GM12878 (cell line): ENCODE measurements at regions not wholly inside any gene's neighbourhood (a gene's known extent, or its start where the extent isn't known, plus 50 kb on each side); places are given as distances from the start of the nearest gene placed in this dataset.

Experiments
- CHD1 ChIP-seq: IDR thresholded peaks from 2 replicates; pipeline ENCODE4 v1.6.1; 2012; ENCODE audit warnings: low read depth, low read length, improper control_type of control experiment
- JUNB ChIP-seq: IDR thresholded peaks from 2 replicates; pipeline ENCODE4 v1.6.1; 2016; ENCODE audit warnings: antibody characterized with exemption, mild to moderate bottlenecking
- POLR2AphosphoS2 ChIP-seq: IDR thresholded peaks from 2 replicates; pipeline ENCODE4 v1.6.1; 2011; ENCODE audit warnings: low read depth, mild to moderate bottlenecking, low read length, improper control_type of control experiment, moderate library complexity
- RAD21 ChIP-seq: IDR thresholded peaks from 2 replicates; pipeline ENCODE4 v1.6.1; 2011; ENCODE audit warnings: mild to moderate bottlenecking, low read depth, low read length, moderate library complexity; ENCODE audit not compliant: insufficient read depth
- ZNF274 ChIP-seq: IDR thresholded peaks from one replicate; pipeline ENCODE4 v1.8.0; 2011; ENCODE audit not compliant: insufficient read length, insufficient read depth
- TF ChIP-seq, protein P1 (sequence below), 3 experiments: IDR thresholded peaks in 2 of 3; conservative IDR thresholded peaks in 1 of 3; 2 replicates each; pipeline ENCODE4 v1.5.1; 2011; ENCODE audit warnings: low read depth in 3 of 3, low read length in 3 of 3, mild to moderate bottlenecking in 3 of 3, control low read depth in 2 of 3, moderate library complexity in 2 of 3, inconsistent platforms in 1 of 3, mixed read lengths in 1 of 3; ENCODE audit not compliant: control insufficient read depth in 2 of 3, insufficient read depth in 1 of 3; ENCODE audit errors: extremely low read depth in 1 of 3
- TF ChIP-seq, protein P2 (sequence below): IDR thresholded peaks from 2 replicates; pipeline ENCODE4 v1.6.1; 2012; ENCODE audit warnings: low read length, inconsistent platforms

- TF ChIP-seq POLR2AphosphoS2 = no peak
- no peak for TF ChIP-seq JUNB
- TF ChIP-seq, protein P1, sequence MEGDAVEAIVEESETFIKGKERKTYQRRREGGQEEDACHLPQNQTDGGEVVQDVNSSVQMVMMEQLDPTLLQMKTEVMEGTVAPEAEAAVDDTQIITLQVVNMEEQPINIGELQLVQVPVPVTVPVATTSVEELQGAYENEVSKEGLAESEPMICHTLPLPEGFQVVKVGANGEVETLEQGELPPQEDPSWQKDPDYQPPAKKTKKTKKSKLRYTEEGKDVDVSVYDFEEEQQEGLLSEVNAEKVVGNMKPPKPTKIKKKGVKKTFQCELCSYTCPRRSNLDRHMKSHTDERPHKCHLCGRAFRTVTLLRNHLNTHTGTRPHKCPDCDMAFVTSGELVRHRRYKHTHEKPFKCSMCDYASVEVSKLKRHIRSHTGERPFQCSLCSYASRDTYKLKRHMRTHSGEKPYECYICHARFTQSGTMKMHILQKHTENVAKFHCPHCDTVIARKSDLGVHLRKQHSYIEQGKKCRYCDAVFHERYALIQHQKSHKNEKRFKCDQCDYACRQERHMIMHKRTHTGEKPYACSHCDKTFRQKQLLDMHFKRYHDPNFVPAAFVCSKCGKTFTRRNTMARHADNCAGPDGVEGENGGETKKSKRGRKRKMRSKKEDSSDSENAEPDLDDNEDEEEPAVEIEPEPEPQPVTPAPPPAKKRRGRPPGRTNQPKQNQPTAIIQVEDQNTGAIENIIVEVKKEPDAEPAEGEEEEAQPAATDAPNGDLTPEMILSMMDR (IDR thresholded peaks at IDR 0.05 in 2 of 3, conservative IDR thresholded peaks at IDR 0.05 in 1 of 3; ENCODE audit: control insufficient read depth in 2 of 3, extremely low read depth in 1 of 3, insufficient read depth in 1 of 3, low read depth in 3 of 3, low read length in 3 of 3) = no peak
- no peak for TF ChIP-seq RAD21
- TF ChIP-seq ZNF274 = no peak
- TF ChIP-seq, protein P2, sequence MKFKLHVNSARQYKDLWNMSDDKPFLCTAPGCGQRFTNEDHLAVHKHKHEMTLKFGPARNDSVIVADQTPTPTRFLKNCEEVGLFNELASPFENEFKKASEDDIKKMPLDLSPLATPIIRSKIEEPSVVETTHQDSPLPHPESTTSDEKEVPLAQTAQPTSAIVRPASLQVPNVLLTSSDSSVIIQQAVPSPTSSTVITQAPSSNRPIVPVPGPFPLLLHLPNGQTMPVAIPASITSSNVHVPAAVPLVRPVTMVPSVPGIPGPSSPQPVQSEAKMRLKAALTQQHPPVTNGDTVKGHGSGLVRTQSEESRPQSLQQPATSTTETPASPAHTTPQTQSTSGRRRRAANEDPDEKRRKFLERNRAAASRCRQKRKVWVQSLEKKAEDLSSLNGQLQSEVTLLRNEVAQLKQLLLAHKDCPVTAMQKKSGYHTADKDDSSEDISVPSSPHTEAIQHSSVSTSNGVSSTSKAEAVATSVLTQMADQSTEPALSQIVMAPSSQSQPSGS = no peak
- TF ChIP-seq CHD1 = no peak
Measured at GRCh38 chr9:25573281-25573680, 105.0 kb downstream of the TUSC1 start.
